Sigmoid colon (tissue), 6 donors: ENCODE measurements at regions not wholly inside any gene's neighbourhood (a gene's known extent, or its start where the extent isn't known, plus 50 kb on each side); places are given as distances from the start of the nearest gene placed in this dataset.

Source experiments
- DNase-seq: peaks from one replicate; pipeline ENCODE4 v3.0.0-alpha.2; 2019
- H3K27ac ChIP-seq, 4 donors: fragments of 200-600 bp; sonication (generic); one replicate each; pipeline ENCODE4 v1.5.1; 2016 to 2019; ENCODE audit warnings: mild to moderate bottlenecking in 1 of 4
- H3K27me3 ChIP-seq, 3 donors: fragments of 200-600 bp; sonication (generic); one replicate each; pipeline ENCODE4 v1.5.1; 2019; ENCODE audit warnings: mild to moderate bottlenecking in 1 of 3
- H3K36me3 ChIP-seq, 4 donors: fragments of 200-600 bp; sonication (generic); one replicate each; pipeline ENCODE4 v1.5.1; 2016 to 2019
- H3K4me1 ChIP-seq, 4 donors: fragments of 200-600 bp; sonication (generic); one replicate each; pipeline ENCODE4 v1.5.1; 2017 to 2019
- H3K4me3 ChIP-seq, 4 donors: fragments of 200-600 bp; sonication (generic); one replicate each; pipeline ENCODE4 v1.5.1; 2017 to 2019; ENCODE audit warnings: mild to moderate bottlenecking in 2 of 4, moderate library complexity in 1 of 4
- H3K9me3 ChIP-seq, 4 donors: fragments of 200-600 bp in 3 of 4; sonication (generic) in 3 of 4; one replicate each; pipeline versions ENCODE4 v1.5.1 to v1.6.1; 2013 to 2019
- EP300 ChIP-seq, 4 donors: sonication (generic); formaldehyde crosslinking; IDR thresholded peaks; one replicate each; pipeline ENCODE4 v1.6.1; 2017; ENCODE audit warnings: antibody characterized with exemption in 4 of 4
- POLR2A ChIP-seq, 2 donors: fragments of 450-650 bp; IDR thresholded peaks; one replicate each; pipeline ENCODE4 v1.6.1; 2016; ENCODE audit warnings: antibody characterized with exemption in 2 of 2, mild to moderate bottlenecking in 2 of 2, moderate library complexity in 2 of 2
- POLR2AphosphoS5 ChIP-seq, 4 donors: sonication (generic); formaldehyde crosslinking; IDR thresholded peaks; one replicate each; pipeline ENCODE4 v1.6.1; 2017; ENCODE audit warnings: antibody characterized with exemption in 4 of 4
- WGBS, 2 donors: extraction: QIAGEN DNeasy Blood & Tissue Kit; methylation state at CpG; one replicate each; pipeline ENCODE4 v1.1.7; 2013; 5-methylcytosine and 5-hydroxymethylcytosine counted together
- intact Hi-C: fragments of 100-400 bp; cut with DNase I; formaldehyde crosslinking; loops from one replicate; pipeline ENCODE4 v1.15.1; 2023
- TF ChIP-seq, protein P1 (sequence below), 4 experiments: fragments of 450-650 bp in 3 of 4; fragments of 200-600 bp in 1 of 4; IDR thresholded peaks; one replicate each; pipeline ENCODE4 v1.5.1; 2016 to 2019; ENCODE audit warnings: antibody characterized with exemption in 4 of 4, mild to moderate bottlenecking in 3 of 4, moderate library complexity in 2 of 4
- donor health status: healthy with polysubstance abuse.
- donor health status: healthy.

DNA sequence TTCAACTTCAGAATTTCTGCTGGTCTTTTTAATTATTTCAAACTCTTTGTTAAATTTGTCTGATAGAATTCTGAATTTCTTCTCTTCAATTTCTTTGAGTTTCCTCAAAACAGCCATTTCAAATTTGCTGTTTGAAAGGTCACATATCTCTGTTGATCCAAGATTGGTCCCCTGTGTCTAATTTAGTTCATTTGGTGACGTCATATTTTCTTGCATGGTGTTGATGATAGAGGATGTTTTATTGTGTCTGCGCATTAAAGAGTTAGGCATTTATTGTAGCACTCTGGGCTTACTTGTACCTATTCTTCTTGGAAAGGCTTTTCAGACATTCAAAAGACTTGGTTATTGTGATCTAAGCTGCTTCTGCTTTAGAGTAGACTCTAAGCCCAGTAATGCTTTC is 698.4 kb upstream of the LRRTM1 start:
- Histone ChIP-seq H3K36me3 (no peaks in the 10 kb centered on the region), H3K4me3 (no peak overlapping the region), H3K9me3 (peaks cover 0 to 19% (median 0%) of the 10 kb centered on the region in 4 donors), H3K27ac (no peak overlapping the region), H3K4me1 (no peaks in the 10 kb centered on the region), H3K27me3 (no peaks in the 10 kb centered on the region)
- TF ChIP-seq POLR2AphosphoS5 (IDR thresholded peaks at IDR 0.05), result no peak
- no peak for TF ChIP-seq POLR2A (IDR thresholded peaks at IDR 0.05)
- TF ChIP-seq EP300 (IDR thresholded peaks at IDR 0.05), result no peak
- TF ChIP-seq, protein P1, sequence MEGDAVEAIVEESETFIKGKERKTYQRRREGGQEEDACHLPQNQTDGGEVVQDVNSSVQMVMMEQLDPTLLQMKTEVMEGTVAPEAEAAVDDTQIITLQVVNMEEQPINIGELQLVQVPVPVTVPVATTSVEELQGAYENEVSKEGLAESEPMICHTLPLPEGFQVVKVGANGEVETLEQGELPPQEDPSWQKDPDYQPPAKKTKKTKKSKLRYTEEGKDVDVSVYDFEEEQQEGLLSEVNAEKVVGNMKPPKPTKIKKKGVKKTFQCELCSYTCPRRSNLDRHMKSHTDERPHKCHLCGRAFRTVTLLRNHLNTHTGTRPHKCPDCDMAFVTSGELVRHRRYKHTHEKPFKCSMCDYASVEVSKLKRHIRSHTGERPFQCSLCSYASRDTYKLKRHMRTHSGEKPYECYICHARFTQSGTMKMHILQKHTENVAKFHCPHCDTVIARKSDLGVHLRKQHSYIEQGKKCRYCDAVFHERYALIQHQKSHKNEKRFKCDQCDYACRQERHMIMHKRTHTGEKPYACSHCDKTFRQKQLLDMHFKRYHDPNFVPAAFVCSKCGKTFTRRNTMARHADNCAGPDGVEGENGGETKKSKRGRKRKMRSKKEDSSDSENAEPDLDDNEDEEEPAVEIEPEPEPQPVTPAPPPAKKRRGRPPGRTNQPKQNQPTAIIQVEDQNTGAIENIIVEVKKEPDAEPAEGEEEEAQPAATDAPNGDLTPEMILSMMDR (IDR thresholded peaks at IDR 0.05), result no peak
- WGBS, 2 donors, result 90 to 91% methylated on average over 2 of the region's 2 CpGs
- intact Hi-C loops, result no loop called here
- no peak for DNase-seq

- no peaks in the 10 kb centered on the region for H3K4me1 ChIP-seq
- peaks cover 0 to 8% (median under 1%) of the 10 kb centered on the region in 4 donors for H3K9me3 ChIP-seq
- intact Hi-C loops, result no loop called here
- no peak overlapping the region for H3K4me3 ChIP-seq
- H3K36me3 ChIP-seq, result no peaks in the 10 kb centered on the region
- 97 to 98% methylated on average over 2 of the region's 2 CpGs for WGBS, 2 donors
- no peak overlapping the region for H3K27ac ChIP-seq
- no peak for TF ChIP-seq POLR2A (IDR thresholded peaks at IDR 0.05)
- TF ChIP-seq, protein P1 (IDR thresholded peaks at IDR 0.05), result no peak
- H3K27me3 ChIP-seq, result no peaks in the 10 kb centered on the region
- DNase-seq, result no peak
Observed at GRCh38 chr2:80987466-80987865, 682.9 kb upstream of the LRRTM1 start.

- Histone ChIP-seq H3K27ac (no peak overlapping the region), H3K4me1 (no peaks in the 10 kb centered on the region), H3K4me3 (no peak overlapping the region), H3K36me3 (no peaks in the 10 kb centered on the region), H3K9me3 (peaks cover 0 to 7% (median 0%) of the 10 kb centered on the region in 4 donors), H3K27me3 (no peaks in the 10 kb centered on the region)
- TF ChIP-seq, protein P1 (IDR thresholded peaks at IDR 0.05), result no peak
- no peak for TF ChIP-seq POLR2A (IDR thresholded peaks at IDR 0.05)
- TF ChIP-seq EP300 (IDR thresholded peaks at IDR 0.05), result no peak
- no peak for TF ChIP-seq POLR2AphosphoS5 (IDR thresholded peaks at IDR 0.05)
- no peak for DNase-seq
- intact Hi-C loops, result no loop called here
Observed at GRCh38 chr2:80969900-80970299, 665.3 kb upstream of the LRRTM1 start.

DNA sequence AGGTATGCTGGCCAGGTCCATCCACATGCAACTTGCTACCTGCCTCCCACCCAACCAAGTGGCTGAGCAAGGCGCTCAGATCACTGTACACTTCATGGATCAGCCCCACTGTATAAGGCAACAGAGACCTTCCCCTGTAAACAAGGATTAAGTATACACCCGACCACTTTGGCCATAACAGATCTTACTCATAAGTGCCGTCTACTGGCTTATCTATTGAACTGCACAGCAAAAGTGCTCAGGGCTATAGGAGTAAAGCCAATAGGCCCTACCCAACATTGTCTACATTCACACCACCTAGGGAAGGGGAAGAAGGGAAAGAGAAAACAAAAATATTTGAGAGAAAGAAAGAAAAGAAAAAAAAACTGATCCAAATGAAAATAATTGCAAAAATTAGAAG is 663.9 kb upstream of the LRRTM1 start:
- Histone ChIP-seq H3K9me3 (peaks cover 0 to 7% (median 0%) of the 10 kb centered on the region in 4 donors), H3K36me3 (no peaks in the 10 kb centered on the region), H3K27ac (no peak overlapping the region), H3K4me1 (no peaks in the 10 kb centered on the region), H3K4me3 (no peak overlapping the region), H3K27me3 (no peaks in the 10 kb centered on the region)
- TF ChIP-seq, protein P1 (IDR thresholded peaks at IDR 0.05), result no peak
- TF ChIP-seq EP300 (IDR thresholded peaks at IDR 0.05), result no peak
- no peak for TF ChIP-seq POLR2AphosphoS5 (IDR thresholded peaks at IDR 0.05)
- TF ChIP-seq POLR2A (IDR thresholded peaks at IDR 0.05), result no peak
- intact Hi-C loops, result no loop called here
- 68 to 69% methylated on average over 3 of the region's 3 CpGs for WGBS, 2 donors
- DNase-seq, result no peak

DNA sequence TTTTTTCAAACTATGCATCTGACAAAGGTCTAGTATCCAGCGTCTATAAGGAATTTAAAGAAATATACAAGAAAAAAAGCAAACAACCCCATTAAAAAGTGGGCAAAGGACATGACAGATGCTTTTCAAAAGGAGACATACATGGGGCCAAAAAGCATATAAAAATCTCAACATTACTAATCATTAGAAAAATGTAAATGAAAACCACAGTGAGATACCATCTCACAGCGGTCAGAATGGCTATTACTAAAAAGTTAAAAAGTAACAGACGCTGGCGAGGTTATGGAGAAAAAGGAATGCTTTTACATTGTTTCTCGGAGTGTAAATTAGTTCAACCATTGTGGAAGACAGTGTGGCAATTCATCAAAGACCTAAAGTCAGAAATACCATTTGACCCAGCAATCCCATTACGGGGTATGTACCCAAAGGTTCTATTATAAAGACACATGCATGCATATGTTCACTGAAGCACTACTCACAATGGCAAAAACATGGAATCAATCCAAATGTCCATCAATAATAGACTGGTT is 643.1 kb upstream of the LRRTM1 start:
- no peaks in the 10 kb centered on the region for H3K36me3 ChIP-seq
- WGBS, 2 donors, result 72 to 84% methylated on average over 6 of the region's 6 CpGs
- no peaks in the 10 kb centered on the region for H3K4me1 ChIP-seq
- no peaks in the 10 kb centered on the region for H3K9me3 ChIP-seq
- H3K4me3 ChIP-seq, result no peak overlapping the region
- intact Hi-C loops, result no loop called here
- TF ChIP-seq, protein P1 (IDR thresholded peaks at IDR 0.05), result no peak
- TF ChIP-seq POLR2AphosphoS5 (IDR thresholded peaks at IDR 0.05) (no peak), EP300 (IDR thresholded peaks at IDR 0.05) (no peak), POLR2A (IDR thresholded peaks at IDR 0.05) (no peak)
- H3K27me3 ChIP-seq, result no peaks in the 10 kb centered on the region
- no peak for DNase-seq
- no peak overlapping the region for H3K27ac ChIP-seq
